ENCODE measurements at regions not wholly inside any gene's neighbourhood (a gene's known extent, or its start where the extent isn't known, plus 50 kb on each side); places are given as distances from the start of the nearest gene placed in this dataset.
A peak's percentile ranks its signal among the peaks of the same experiment; 100 is the strongest.

DNA sequence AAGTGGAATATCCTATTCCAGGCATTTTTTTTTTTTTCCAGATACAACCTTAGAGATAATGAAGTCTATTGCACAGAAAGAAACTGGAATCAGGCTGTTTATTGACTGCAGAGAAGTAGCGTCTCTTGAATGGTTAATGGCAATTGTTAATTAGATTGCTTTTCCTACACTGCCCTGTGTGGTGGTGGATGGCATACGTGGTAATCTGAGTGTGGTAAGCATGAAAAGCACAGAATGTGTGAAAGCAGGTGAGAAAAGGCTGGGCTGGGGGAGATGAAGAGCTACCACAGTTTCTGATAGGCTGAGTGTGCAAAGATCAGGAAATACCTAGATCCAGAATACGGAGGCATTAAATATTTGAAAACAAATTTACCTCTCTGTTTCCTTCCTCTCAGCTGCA is 486.3 kb upstream of the TBL1XR1 start:
- H3K9ac ChIP-seq (ENCODE audit: low read length) = no peak overlapping the region
- no peak overlapping the region for H4K12ac ChIP-seq (ENCODE audit: low read depth, low read length)
- no peak overlapping the region for H2AFZ ChIP-seq (ENCODE audit: insufficient read depth, low read length, poor library complexity)
- no CpG with 5 or more reads among the region's 3 CpGs for WGBS (ENCODE audit: extremely low coverage, insufficient coverage, insufficient read length)
- no peak overlapping the region for H2BK5ac ChIP-seq (ENCODE audit: low read depth, low read length, poor library complexity)
- H3K79me1 ChIP-seq (ENCODE audit: low read length) = peaks cover 9% of the 10 kb centered on the region
- no peaks in the 10 kb centered on the region for H3K9me3 ChIP-seq (ENCODE audit: insufficient read depth, low read depth, low read length)
- H3K23ac ChIP-seq (ENCODE audit: low read length) = no peak overlapping the region
- no peak overlapping the region for H4K8ac ChIP-seq (ENCODE audit: low read depth, low read length)
- H2BK12ac ChIP-seq (ENCODE audit: low read length) = no peak overlapping the region
- H3K14ac ChIP-seq (ENCODE audit: low read length) = no peak overlapping the region
- peaks cover 0 to 6% of the 10 kb centered on the region in 2 experiments for H3K4me1 ChIP-seq (ENCODE audit: control insufficient read depth in 1 of 2, insufficient read depth in 2 of 2, low read length in 2 of 2)
- H4K91ac ChIP-seq (ENCODE audit: low read depth, low read length) = no peak overlapping the region
- H3K4me3 ChIP-seq (ENCODE audit: low read depth, low read length) = no peak overlapping the region
- H3K18ac ChIP-seq (ENCODE audit: low read length) = no peak overlapping the region
- H3K27ac ChIP-seq (ENCODE audit: low read depth, low read length) = no peak overlapping the region
- H3K36me3 ChIP-seq (ENCODE audit: control insufficient read depth in 1 of 2, insufficient read depth in 2 of 2, low read length in 2 of 2) = peaks cover 0 to 2% of the 10 kb centered on the region in 2 experiments
- H3K27me3 ChIP-seq (ENCODE audit: insufficient read depth, low read length) = no peaks in the 10 kb centered on the region
- no peak for DNase-seq
- H2AK5ac ChIP-seq (ENCODE audit: low read length) = no peak overlapping the region
- H3K4ac ChIP-seq (ENCODE audit: low read depth, low read length) = no peak overlapping the region
- H2BK120ac ChIP-seq (ENCODE audit: insufficient read depth, low read length, poor library complexity) = no peak overlapping the region
- no peak overlapping the region for H3K4me2 ChIP-seq (ENCODE audit: low read length)
- H3K79me2 ChIP-seq (ENCODE audit: control insufficient read depth, insufficient read depth, low read length, poor library complexity) = no peaks in the 10 kb centered on the region

DNA sequence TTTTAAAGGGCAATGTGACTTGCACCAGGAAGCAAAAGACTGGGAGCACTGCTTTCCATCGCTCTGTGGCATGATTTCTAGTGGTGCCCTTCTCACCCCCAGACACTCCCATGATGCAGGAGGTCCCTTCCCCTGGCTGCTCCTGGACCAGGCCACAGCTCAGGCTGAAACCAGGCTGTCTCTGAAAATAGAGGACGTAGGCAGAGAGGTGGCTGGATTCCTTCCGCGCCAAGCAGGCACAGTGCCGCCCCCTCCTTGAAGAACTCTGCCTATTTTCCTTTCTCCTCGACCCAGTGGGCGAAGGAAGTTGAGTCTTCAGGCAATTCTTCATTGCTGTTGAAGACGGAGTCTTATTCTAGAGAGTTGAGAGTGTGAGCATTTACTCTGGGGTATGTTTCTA is 489.4 kb upstream of the TBL1XR1 start:
- WGBS (ENCODE audit: extremely low coverage, insufficient coverage, insufficient read length) = no CpG with 5 or more reads among the region's 8 CpGs
- H3K27ac ChIP-seq (ENCODE audit: low read depth, low read length) = no peak overlapping the region
- H3K18ac ChIP-seq (ENCODE audit: low read length) = no peak overlapping the region
- H4K91ac ChIP-seq (ENCODE audit: low read depth, low read length) = no peak overlapping the region
- peak overlapping the region; percentile 42 for H2BK12ac ChIP-seq (ENCODE audit: low read length)
- H4K12ac ChIP-seq (ENCODE audit: low read depth, low read length) = no peak overlapping the region
- H2AFZ ChIP-seq (ENCODE audit: insufficient read depth, low read length, poor library complexity) = no peak overlapping the region
- H3K36me3 ChIP-seq (ENCODE audit: control insufficient read depth in 1 of 2, insufficient read depth in 2 of 2, low read length in 2 of 2) = peaks cover 0 to 2% of the 10 kb centered on the region in 2 experiments
- no peak overlapping the region for H3K4me3 ChIP-seq (ENCODE audit: low read depth, low read length)
- H3K4me1 ChIP-seq (ENCODE audit: control insufficient read depth in 1 of 2, insufficient read depth in 2 of 2, low read length in 2 of 2) = peaks cover 0 to 2% of the 10 kb centered on the region in 2 experiments
- no peak overlapping the region for H3K9ac ChIP-seq (ENCODE audit: low read length)
- H3K4me2 ChIP-seq (ENCODE audit: low read length) = no peak overlapping the region
- peak overlapping the region; percentile 76 for H2AK5ac ChIP-seq (ENCODE audit: low read length)
- no peak overlapping the region for H3K14ac ChIP-seq (ENCODE audit: low read length)
- H3K27me3 ChIP-seq (ENCODE audit: insufficient read depth, low read length) = no peaks in the 10 kb centered on the region
- H3K79me2 ChIP-seq (ENCODE audit: control insufficient read depth, insufficient read depth, low read length, poor library complexity) = no peaks in the 10 kb centered on the region
- H2BK120ac ChIP-seq (ENCODE audit: insufficient read depth, low read length, poor library complexity) = no peak overlapping the region
- H3K79me1 ChIP-seq (ENCODE audit: low read length) = peaks cover 2% of the 10 kb centered on the region
- H3K23ac ChIP-seq (ENCODE audit: low read length) = no peak overlapping the region
- H3K9me3 ChIP-seq (ENCODE audit: insufficient read depth, low read depth, low read length) = no peaks in the 10 kb centered on the region
- H4K8ac ChIP-seq (ENCODE audit: low read depth, low read length) = no peak overlapping the region
- no peak overlapping the region for H2BK5ac ChIP-seq (ENCODE audit: low read depth, low read length, poor library complexity)
- no peak for DNase-seq
- no peak overlapping the region for H3K4ac ChIP-seq (ENCODE audit: low read depth, low read length)

DNA sequence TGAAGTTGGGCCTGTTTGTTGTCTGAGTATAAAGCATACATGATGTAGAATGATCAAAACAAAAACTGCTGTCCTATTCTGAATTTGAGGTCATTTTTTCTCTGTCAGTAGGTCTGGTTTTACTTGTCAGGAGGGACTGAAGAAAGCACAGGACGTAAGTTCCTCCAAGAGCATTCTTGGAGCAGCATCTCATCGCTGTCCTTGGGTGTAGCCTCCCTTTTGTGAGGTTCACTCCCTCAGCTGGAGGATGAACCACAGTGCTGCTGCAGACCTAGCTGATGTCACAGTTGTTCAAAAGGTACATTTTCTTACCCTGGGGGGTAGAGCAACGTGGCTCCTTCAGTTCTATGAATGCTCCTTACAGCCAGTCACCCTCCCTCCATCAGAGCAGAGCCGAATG is 490.0 kb upstream of the TBL1XR1 start:
- no peaks in the 10 kb centered on the region for H3K79me2 ChIP-seq (ENCODE audit: control insufficient read depth, insufficient read depth, low read length, poor library complexity)
- no peak overlapping the region for H3K18ac ChIP-seq (ENCODE audit: low read length)
- no peak overlapping the region for H2BK5ac ChIP-seq (ENCODE audit: low read depth, low read length, poor library complexity)
- H2BK120ac ChIP-seq (ENCODE audit: insufficient read depth, low read length, poor library complexity) = no peak overlapping the region
- H3K36me3 ChIP-seq (ENCODE audit: control insufficient read depth in 1 of 2, insufficient read depth in 2 of 2, low read length in 2 of 2) = peaks cover 0 to 2% of the 10 kb centered on the region in 2 experiments
- H4K8ac ChIP-seq (ENCODE audit: low read depth, low read length) = no peak overlapping the region
- H3K4me3 ChIP-seq (ENCODE audit: low read depth, low read length) = no peak overlapping the region
- H3K23ac ChIP-seq (ENCODE audit: low read length) = no peak overlapping the region
- no peak overlapping the region for H2BK12ac ChIP-seq (ENCODE audit: low read length)
- H2AK5ac ChIP-seq (ENCODE audit: low read length) = no peak overlapping the region
- H3K14ac ChIP-seq (ENCODE audit: low read length) = no peak overlapping the region
- H4K91ac ChIP-seq (ENCODE audit: low read depth, low read length) = no peak overlapping the region
- H3K79me1 ChIP-seq (ENCODE audit: low read length) = no peaks in the 10 kb centered on the region
- no peak for DNase-seq
- H3K4ac ChIP-seq (ENCODE audit: low read depth, low read length) = no peak overlapping the region
- H3K9ac ChIP-seq (ENCODE audit: low read length) = no peak overlapping the region
- WGBS (ENCODE audit: extremely low coverage, insufficient coverage, insufficient read length) = no CpG with 5 or more reads among the region's 4 CpGs
- H3K9me3 ChIP-seq (ENCODE audit: insufficient read depth, low read depth, low read length) = no peaks in the 10 kb centered on the region
- H2AFZ ChIP-seq (ENCODE audit: insufficient read depth, low read length, poor library complexity) = no peak overlapping the region
- no peak overlapping the region for H3K27ac ChIP-seq (ENCODE audit: low read depth, low read length)
- no peaks in the 10 kb centered on the region for H3K27me3 ChIP-seq (ENCODE audit: insufficient read depth, low read length)
- no peak overlapping the region for H4K12ac ChIP-seq (ENCODE audit: low read depth, low read length)
- H3K4me2 ChIP-seq (ENCODE audit: low read length) = no peak overlapping the region
- peaks cover 0 to 2% of the 10 kb centered on the region in 2 experiments for H3K4me1 ChIP-seq (ENCODE audit: control insufficient read depth in 1 of 2, insufficient read depth in 2 of 2, low read length in 2 of 2)

DNA sequence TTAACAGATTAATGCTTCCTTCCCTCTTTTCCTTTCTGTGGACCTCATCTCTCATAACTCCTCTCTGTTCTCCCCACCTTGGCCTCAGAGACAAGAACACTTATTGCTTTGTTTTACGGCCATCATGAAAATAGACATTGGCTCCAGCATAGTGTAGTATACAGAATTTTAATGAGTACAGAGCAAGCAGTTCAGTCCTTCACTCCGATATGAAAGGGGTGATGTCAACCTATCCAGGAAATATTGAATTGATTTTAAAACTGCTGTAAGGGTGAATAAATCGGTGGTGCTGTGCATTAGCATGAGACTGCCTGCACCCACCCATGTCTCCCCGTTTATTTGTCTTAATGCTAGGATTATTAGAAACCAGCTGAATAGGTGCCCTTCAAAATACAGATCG is 490.9 kb upstream of the TBL1XR1 start:
- H2AFZ ChIP-seq (ENCODE audit: insufficient read depth, low read length, poor library complexity) = no peak overlapping the region
- no peaks in the 10 kb centered on the region for H3K9me3 ChIP-seq (ENCODE audit: insufficient read depth, low read depth, low read length)
- H4K12ac ChIP-seq (ENCODE audit: low read depth, low read length) = no peak overlapping the region
- H2BK120ac ChIP-seq (ENCODE audit: insufficient read depth, low read length, poor library complexity) = no peak overlapping the region
- H4K91ac ChIP-seq (ENCODE audit: low read depth, low read length) = no peak overlapping the region
- WGBS (ENCODE audit: extremely low coverage, insufficient coverage, insufficient read length) = no CpG with 5 or more reads among the region's 5 CpGs
- no peaks in the 10 kb centered on the region for H3K27me3 ChIP-seq (ENCODE audit: insufficient read depth, low read length)
- H2AK5ac ChIP-seq (ENCODE audit: low read length) = no peak overlapping the region
- no peak overlapping the region for H3K27ac ChIP-seq (ENCODE audit: low read depth, low read length)
- H3K4me3 ChIP-seq (ENCODE audit: low read depth, low read length) = no peak overlapping the region
- no peak for DNase-seq
- H3K4ac ChIP-seq (ENCODE audit: low read depth, low read length) = no peak overlapping the region
- H3K79me1 ChIP-seq (ENCODE audit: low read length) = no peaks in the 10 kb centered on the region
- H3K4me1 ChIP-seq (ENCODE audit: control insufficient read depth in 1 of 2, insufficient read depth in 2 of 2, low read length in 2 of 2) = peaks cover 0 to 2% of the 10 kb centered on the region in 2 experiments
- H2BK5ac ChIP-seq (ENCODE audit: low read depth, low read length, poor library complexity) = no peak overlapping the region
- H3K36me3 ChIP-seq (ENCODE audit: control insufficient read depth in 1 of 2, insufficient read depth in 2 of 2, low read length in 2 of 2) = peaks cover 0 to 2% of the 10 kb centered on the region in 2 experiments
- H3K4me2 ChIP-seq (ENCODE audit: low read length) = no peak overlapping the region
- H2BK12ac ChIP-seq (ENCODE audit: low read length) = no peak overlapping the region
- no peak overlapping the region for H3K14ac ChIP-seq (ENCODE audit: low read length)
- no peak overlapping the region for H3K9ac ChIP-seq (ENCODE audit: low read length)
- no peak overlapping the region for H3K18ac ChIP-seq (ENCODE audit: low read length)
- H4K8ac ChIP-seq (ENCODE audit: low read depth, low read length) = no peak overlapping the region
- H3K79me2 ChIP-seq (ENCODE audit: control insufficient read depth, insufficient read depth, low read length, poor library complexity) = no peaks in the 10 kb centered on the region
- H3K23ac ChIP-seq (ENCODE audit: low read length) = no peak overlapping the region

Measured in trophoblast cell (in vitro differentiated cells and primary cell).